ENCODE measurements at regions not wholly inside any gene's neighbourhood (a gene's known extent, or its start where the extent isn't known, plus 50 kb on each side); places are given as distances from the start of the nearest gene placed in this dataset.
"Not testable (repeated sequence)": the region's sequence is repeated elsewhere in the genome, so short reads cannot be mapped to it uniquely, and the experiment has no call there.

- DNase-seq, result no peak
Observed at GRCh38 chr10:32217216-32217615, 129.7 kb downstream of the EPC1 start.

DNA sequence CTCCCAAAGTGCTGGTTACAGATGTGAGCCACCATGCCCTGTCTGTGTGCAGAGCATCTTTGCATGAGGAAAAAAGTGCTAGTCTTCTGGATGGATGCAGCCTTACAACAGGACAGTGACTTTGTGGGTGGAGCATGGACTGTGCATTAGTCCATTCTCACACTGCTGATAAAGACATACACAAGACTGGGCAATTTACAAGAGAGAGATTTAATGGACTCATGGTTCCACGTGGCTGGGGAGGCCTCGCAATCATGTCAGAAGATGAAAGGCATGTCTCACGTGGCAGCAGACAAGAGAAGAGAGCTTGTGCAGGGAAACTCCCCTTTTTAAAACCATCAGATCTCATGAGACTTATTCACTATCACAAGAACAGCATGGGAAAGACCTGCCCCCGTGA, 133.1 kb downstream of the EPC1 start:
- DNase-seq, result not testable (repeated sequence)

GRCh38 chr10:32211046-32211363, 136.0 kb downstream of the EPC1 start:
- DNase-seq, result no peak

DNA sequence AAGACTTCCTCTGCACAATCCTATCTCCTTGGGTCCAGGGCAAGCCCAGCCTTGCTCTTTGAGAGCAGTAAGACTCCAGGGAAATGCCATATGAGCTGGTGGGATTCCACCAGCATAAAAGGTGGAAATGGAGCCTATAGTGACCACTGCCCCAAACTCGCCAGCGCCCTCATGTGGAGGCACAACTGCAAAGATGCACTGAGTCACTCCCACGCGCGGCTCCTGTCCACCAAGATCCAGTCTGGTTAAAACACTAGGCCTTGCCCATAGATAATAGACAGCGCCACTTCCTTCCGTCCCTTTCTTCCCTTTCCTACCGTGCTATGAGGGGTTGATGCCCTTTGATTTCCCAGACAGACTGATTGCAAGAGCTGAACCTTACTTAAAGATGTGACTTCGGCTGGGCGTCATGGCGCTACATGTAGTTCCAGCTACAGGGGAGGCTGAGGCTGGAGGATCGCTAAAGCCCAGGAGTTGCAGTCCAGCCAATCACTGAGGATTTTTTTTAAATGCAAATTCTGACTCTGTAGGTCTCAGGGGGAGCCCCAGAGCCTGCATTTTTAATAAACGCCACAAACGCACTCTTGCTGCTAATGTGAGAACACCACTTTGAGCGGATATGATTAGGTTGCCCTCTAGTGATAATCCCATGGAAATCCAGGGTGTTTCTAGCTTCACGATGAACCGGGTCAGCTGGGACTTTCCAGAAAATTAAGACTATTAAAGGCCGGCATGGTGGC, 136.5 kb downstream of the EPC1 start:
- DNase-seq, result no peak

- DNase-seq, result not testable (repeated sequence)
Observed at GRCh38 chr10:32208005-32208404, 139.0 kb downstream of the EPC1 start.

DNA sequence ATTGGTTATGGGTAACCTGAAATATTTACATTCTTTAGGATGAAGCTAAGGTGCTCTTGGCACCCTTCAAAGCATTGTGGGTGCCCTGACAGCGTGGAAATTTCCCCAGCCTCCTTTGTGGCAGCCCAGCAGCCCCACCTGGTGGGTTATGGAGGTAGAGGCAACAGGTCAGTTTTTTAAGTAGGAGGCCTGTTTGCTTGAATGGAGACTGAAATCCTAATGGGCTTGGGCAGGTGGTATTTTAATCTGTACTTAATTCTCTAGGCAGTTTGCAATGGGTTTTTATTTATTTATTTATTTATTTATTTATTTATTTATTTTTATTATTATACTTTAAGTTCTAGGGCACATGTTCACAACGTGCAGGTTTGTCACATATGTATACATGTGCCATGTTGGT, 139.4 kb downstream of the EPC1 start:
- peak; percentile 47 for DNase-seq

DNA sequence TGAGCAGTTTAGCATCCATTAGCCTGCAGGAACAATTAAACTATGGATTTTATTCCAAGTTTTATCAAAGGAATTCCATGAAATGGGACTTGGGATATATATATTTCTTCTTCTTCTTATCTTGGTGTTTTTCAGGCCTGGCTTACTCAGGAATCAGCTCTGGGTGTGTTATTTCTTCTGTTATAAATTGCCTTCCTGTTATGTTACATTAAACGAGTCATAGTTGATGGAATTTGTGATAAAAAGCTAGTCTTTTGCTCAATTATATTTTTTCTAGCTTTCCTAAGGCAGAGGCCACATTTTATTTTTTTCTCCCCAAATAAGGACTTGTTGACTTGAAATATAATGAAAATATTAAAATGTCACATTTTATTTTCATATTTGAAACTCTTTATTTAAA, 141.3 kb downstream of the EPC1 start:
- DNase-seq, result no peak

DNA sequence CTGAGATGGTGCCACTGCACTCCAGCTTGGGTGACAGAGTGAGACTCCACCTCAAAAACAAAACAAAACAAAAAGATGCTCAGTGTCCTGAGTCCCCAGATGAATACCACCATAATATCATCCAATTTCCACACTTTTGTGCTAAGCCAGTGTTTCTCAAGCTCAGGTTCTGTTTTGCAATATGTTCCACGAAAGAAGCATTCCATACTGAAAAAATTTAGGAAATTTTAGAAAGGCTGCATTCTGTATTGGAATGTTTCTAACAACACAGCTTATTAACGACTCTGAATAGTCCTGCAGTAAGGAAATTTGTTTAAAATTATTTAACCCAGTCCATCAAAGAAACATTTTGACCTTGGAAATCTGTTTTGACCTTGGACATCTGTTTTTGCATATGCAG, 142.4 kb downstream of the EPC1 start:
- no peak for DNase-seq

DNA sequence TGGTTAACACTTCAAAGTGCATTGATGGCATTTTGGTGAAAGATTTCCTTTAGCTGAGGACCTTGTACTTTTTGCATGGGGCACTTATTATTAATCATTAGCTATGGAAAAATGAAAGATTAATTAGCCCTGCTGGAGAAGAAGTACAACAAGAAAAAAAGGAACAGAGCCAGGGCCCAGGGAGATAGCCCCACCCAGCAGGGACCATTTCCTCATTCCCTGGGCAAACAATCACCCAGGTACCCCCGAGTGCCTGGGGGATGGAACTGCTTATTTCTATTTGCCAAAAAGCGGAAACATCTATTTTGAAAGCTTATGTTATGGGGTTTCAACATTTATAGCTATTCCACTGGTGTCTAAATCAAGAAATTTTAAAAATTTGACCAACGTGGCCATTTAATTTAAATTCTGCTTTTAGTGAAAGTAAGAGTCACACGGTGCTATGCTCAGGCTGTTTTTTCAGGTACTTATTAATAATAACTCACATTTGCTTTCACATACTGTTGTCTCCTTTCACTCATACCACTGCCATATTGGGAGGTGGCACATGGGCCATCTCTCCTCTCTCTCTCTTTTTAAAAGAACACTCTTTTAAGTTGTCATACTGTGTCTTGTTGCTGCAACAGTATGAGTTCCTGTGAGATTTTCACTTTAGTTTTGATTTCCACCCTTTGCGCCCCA, 143.6 kb upstream of the KIF5B start:
- peak; percentile 6 for DNase-seq

GRCh38 chr10:32197423-32197822, 141.2 kb upstream of the KIF5B start:
- DNase-seq, result no peak

GRCh38 chr10:32190890-32191491, 134.8 kb upstream of the KIF5B start:
- DNase-seq, result peak; percentile 63

GRCh38 chr10:32189400-32190084, 133.3 kb upstream of the KIF5B start:
- DNase-seq, result no peak

DNA sequence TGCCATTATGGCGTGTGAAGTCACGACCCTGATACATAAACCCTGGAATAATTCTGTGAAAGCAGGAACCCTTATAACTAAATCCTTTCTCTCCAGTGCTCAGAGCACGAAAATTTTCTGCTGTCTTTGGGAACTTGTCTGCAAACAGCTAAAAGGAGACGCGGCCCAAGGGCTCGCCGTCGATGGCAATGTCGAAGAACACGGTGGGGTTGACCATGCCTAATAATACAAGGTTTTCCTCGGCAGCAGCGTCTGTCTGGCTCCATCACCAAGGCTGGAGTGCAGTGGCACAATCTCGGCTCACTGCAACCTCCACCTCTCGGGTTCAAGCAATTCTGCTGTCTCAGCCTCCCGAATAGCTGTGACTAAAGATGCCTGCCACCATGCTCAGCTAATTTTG, 132.4 kb upstream of the KIF5B start:
- DNase-seq, result not testable (repeated sequence)

DNA sequence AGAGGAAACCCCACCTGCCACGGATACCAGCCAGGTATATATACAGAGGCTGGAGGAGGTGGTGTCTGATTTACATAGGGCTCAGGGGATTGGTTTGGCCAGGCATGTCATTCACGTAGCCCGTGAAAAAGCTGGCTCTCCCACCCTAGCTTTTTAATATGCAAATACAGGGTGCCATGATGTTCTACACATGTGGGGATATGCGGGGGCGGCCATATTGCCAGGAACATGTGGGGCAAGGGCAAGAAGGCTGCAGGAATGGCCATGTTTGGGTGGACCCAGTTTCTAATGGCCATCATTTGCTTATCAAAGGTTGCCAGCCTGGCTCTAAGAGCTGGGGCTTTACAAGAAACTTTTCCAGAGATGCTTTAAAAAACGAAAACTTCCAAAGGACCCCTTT, 131.5 kb upstream of the KIF5B start:
- DNase-seq, result no peak

DNA sequence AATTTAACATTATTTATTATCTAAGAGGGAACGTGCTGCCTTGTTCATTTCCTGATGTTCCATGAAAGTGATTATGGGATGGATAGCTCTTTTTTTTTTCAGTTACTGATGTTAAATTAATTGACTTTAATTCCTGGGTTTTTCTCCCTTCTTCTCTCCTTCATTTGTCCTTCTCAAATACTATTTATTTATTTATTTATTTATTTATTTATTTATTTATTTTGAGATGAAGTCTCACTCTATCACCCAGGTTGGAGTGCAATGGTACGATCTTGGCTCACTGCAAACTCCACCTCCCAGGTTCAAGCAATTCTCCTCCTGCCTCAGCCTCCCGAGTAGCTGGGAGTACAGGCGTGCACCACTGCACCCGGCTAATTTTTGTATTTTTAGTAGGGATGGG, 127.4 kb upstream of the KIF5B start:
- not testable (repeated sequence) for DNase-seq

GRCh38 chr10:32182476-32182875, 126.3 kb upstream of the KIF5B start:
- DNase-seq, result no peak

DNA sequence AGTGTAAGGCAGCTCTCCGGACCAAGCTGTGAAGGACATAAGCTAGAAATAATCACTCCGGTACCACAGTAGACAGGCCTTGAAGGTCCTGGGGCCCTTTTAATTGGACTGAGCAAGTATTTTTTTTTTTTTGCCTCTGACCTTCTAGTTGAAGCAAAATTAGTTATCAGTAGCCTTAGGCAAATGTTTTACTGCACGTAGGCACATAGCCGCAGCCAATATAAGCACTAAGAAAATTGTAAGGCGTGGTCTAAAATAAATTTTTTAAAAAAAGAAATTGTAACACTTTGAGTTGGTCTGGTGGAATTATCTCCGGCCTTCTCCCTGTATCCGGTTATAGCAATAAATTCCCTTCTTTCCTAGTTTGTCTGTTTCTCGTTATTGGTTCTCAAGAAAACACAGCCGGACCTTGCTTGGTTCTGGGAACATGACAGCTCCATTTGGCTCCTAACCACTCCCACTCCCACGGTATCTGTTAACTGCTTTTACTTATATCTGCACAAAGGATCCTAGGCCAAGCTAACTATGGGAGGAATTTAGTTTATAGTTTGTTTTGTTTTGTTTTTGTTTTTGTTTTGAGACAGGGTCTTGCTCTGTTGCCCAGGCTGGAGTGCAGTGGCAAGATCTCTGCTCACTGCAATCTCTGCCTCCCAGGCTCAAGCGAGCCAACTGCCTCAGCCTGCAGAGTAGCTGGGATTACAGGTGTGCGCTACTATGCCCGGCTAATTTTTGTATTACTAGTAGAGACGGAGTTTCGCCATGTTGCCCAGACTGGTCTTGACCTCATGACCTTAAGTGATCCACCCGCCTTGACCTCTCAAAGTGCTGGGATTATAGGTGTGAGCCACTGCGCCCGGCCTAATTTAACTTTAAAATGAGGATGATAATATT, 124.4 kb upstream of the KIF5B start:
- DNase-seq, result no peak

DNA sequence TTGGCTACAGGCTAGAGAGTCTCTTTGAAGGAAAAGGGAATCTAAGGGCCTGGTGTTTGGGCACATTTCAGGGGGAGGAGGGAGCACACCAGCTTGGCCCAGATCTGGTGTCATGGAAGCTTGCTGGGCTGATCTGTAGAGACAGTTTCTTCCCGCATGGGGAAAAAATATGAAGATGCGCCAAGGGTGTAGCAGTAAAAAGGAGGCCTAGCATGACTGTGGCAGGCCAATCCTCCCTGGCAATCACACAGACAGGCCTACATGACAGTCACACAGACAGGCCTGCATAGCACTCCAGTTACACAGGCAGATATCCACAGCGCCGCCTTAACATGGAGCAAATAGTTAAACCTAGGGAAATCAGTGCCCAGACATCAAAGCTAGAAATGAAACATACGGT, 123.6 kb upstream of the KIF5B start:
- DNase-seq, result no peak

GRCh38 chr10:32177594-32177993, 121.4 kb upstream of the KIF5B start:
- DNase-seq, result not testable (repeated sequence)

DNA sequence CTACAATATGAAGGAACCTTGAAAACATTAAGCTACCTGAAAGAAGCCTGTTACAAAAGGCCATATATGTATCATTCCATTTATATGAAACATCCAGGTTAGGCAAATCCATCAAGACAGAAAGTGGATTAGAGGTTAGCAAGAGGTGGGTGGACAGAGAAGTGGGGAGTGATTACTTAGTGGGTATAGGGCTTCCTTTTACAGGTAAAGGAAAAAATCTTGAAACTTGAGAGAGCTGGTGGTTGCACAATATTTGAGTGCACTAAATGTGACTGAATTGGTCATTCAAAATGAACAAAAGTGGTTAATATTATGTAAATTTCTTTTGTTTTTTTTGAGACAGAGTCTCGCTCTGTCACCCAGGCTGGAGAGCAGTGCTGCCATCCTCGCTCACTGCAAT, 119.4 kb upstream of the KIF5B start:
- DNase-seq, result no peak

- DNase-seq, result no peak
Observed at GRCh38 chr10:32174349-32174893, 118.2 kb upstream of the KIF5B start.

GRCh38 chr10:32171204-32171603, 115.0 kb upstream of the KIF5B start:
- DNase-seq, result no peak
